Thoracic aorta (tissue), 2 donors: ENCODE measurements at regions not wholly inside any gene's neighbourhood (a gene's known extent, or its start where the extent isn't known, plus 50 kb on each side); places are given as distances from the start of the nearest gene placed in this dataset.

Source experiments
- ATAC-seq: fragments of 150-250 bp; one replicate; pipeline ENCODE4 v1.8.0; 2017; ENCODE audit warnings: low read depth; ENCODE audit not compliant: insufficient number of reproducible peaks, low FRiP score
- DNase-seq: peaks from one replicate; pipeline ENCODE4 v3.0.0-alpha.2; 2020; ENCODE audit warnings: low spot score
- H3K27ac ChIP-seq, 2 donors: fragments of 200-600 bp; sonication (generic); 1 replicate in 1 of 2; 2 replicates in 1 of 2; pipeline ENCODE4 v1.5.1; 2016; ENCODE audit warnings: mild to moderate bottlenecking in 2 of 2, moderate library complexity in 2 of 2
- H3K27me3 ChIP-seq: fragments of 200-600 bp; sonication (generic); replicated peaks from 2 replicates; pipeline ENCODE4 v1.6.0; 2016; ENCODE audit warnings: mild to moderate bottlenecking; ENCODE audit not compliant: insufficient read depth
- H3K36me3 ChIP-seq: fragments of 200-600 bp; sonication (generic); one replicate; pipeline ENCODE4 v1.5.1; 2016
- H3K4me1 ChIP-seq, 2 donors: fragments of 200-600 bp; sonication (generic); 1 replicate in 1 of 2; 2 replicates in 1 of 2; pipeline versions ENCODE4 v1.5.1 to v1.6.0; 2016; ENCODE audit warnings: low read depth in 2 of 2, mild to moderate bottlenecking in 1 of 2; ENCODE audit not compliant: control insufficient read depth in 1 of 2
- H3K4me3 ChIP-seq: fragments of 200-600 bp; sonication (generic); 2 replicates; pipeline ENCODE4 v1.5.1; 2016; ENCODE audit warnings: mild to moderate bottlenecking
- H3K9me3 ChIP-seq: fragments of 200-600 bp; sonication (generic); 2 replicates; pipeline ENCODE4 v1.5.1; 2016
- CTCF ChIP-seq: fragments of 200-600 bp; sonication (generic); IDR thresholded peaks from one replicate; pipeline ENCODE4 v1.5.1; 2019; ENCODE audit warnings: antibody characterized with exemption

DNA sequence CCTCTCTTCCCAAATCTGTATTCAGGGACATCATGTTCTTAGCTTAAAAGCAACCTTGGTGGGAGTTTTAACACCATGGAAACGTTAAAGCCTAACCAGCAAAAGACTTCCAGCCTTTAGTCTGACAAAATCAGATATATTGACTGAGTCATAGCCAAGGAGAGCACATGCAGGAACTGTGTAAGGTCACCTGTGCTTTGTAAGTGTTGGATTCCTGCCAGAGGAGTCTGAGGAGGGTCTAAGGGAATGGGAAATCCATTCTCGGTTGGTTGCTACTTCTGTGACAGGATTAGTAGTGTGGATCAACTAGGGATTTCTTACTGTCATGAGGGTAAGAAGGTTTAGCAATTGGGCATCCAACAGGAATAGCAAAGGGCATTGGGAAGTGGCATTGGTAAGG is 142.0 kb upstream of the CHD1 start:
- Histone ChIP-seq H3K36me3 (no peaks in the 10 kb centered on the region), H3K4me3 (no peak overlapping the region), H3K9me3 (no peaks in the 10 kb centered on the region), H3K27me3 (no peaks in the 10 kb centered on the region), H3K27ac (no peak overlapping the region), H3K4me1 (no peaks in the 10 kb centered on the region)
- TF ChIP-seq CTCF, result no peak
- ATAC-seq (no peak), DNase-seq (no peak)

DNA sequence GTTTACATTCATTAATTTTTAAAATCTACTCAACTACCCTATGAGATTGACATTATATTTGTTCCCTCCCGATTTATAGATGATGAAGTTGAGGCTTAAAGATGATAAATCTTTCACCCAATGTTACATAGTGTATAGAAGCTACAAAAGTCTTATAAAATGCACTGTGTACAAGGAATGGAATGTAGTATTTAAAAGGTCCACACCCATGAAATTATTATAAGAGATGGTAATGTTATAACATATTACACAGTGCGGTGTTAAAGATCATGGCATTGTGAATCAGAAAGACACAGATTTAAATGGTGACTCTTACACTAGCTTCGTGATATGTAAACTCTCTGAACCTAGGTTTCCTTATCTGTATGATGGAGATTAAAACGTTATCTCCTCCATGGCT is 141.6 kb upstream of the CHD1 start:
- Histone ChIP-seq H3K36me3 (no peaks in the 10 kb centered on the region), H3K27ac (no peak overlapping the region), H3K9me3 (no peaks in the 10 kb centered on the region), H3K4me1 (no peaks in the 10 kb centered on the region), H3K27me3 (no peaks in the 10 kb centered on the region), H3K4me3 (no peak overlapping the region)
- DNase-seq, result no peak
- ATAC-seq, result no peak
- TF ChIP-seq CTCF, result no peak

DNA sequence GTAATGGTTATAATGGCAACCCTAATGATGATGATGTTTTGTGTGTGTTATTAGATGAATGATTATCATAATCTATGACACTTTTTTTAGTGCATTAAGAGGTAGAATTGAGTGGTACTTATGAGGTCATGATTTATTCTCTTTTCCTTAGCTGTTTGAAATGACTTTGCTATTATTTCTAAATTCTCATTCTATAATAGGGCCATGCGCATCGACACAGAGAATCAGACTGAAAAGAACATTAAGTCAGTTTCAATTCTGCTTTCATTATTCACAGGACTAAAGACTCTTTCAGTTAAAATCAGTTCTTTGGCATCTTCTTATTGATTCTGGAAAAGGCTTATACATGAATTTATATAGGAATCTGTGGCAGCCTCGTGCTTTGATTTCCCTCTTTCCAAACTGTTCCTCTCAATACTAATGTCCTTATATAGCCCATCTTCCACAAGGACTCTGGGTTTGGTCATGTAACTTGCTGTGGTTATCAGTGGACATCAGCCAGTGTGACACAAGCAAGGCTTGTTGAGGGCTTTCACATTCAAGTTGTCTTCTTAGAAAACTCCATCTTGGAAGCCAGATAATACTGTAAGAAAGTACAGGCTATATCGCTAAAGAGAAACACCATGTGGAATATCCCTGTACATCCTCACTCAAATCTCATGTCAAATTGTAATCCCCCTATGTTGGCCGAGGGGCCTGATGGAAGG is 140.3 kb upstream of the CHD1 start:
- ATAC-seq (no peak), DNase-seq (no peak)
- no peak for TF ChIP-seq CTCF
- no peak overlapping the region for H3K27ac ChIP-seq
- H3K9me3 ChIP-seq, result no peaks in the 10 kb centered on the region
- no peaks in the 10 kb centered on the region for H3K4me1 ChIP-seq
- H3K36me3 ChIP-seq, result no peaks in the 10 kb centered on the region
- no peak overlapping the region for H3K4me3 ChIP-seq
- no peaks in the 10 kb centered on the region for H3K27me3 ChIP-seq

DNA sequence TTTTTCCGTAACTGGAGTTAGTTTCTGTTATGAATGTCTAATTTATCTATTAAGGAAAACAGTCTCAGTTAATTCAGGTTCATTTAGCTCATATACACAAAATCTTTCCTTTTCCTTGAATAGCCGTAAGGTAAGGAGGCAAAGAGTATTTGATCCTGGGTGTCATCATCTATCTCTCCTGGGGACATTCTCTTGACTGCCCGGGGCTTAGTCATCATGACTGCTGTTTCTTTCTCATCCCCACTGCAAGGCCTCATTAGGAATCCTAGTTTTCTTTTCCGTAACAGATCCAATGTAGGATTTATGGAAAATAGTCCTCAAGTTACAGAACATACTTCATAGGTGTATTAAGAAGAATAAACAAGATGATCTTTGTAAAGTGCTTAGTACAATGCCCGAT is 134.9 kb upstream of the CHD1 start:
- no peak for TF ChIP-seq CTCF
- Histone ChIP-seq H3K4me3 (no peak overlapping the region), H3K36me3 (no peaks in the 10 kb centered on the region), H3K9me3 (no peaks in the 10 kb centered on the region), H3K27me3 (no peaks in the 10 kb centered on the region), H3K27ac (no peak overlapping the region), H3K4me1 (peaks cover 0 to 4% of the 10 kb centered on the region in 2 donors)
- DNase-seq (no peak), ATAC-seq (no peak)

DNA sequence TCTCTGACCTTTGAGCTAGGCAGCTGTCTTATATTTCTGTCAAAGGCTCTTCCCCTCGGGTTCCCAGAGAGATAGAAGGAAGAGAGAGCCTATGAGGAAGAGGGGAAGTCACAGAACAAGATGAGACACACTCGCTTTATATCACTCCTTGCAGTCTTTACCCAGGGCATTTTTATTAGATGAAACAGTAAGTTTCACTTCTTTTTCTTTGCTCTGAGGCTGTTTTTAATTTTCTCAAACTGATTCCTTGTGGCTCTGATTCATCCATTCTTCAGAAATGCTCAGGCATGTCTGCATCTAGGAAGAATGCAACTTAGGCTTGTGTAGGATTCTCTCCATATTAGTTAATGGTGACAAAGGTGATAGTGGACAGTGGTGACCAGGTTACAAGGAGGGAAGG is 132.9 kb upstream of the CHD1 start:
- no peak for TF ChIP-seq CTCF
- H3K36me3 ChIP-seq, result no peaks in the 10 kb centered on the region
- no peaks in the 10 kb centered on the region for H3K27me3 ChIP-seq
- H3K4me1 ChIP-seq, result peaks cover 0 to 4% of the 10 kb centered on the region in 2 donors
- H3K27ac ChIP-seq, result no peak overlapping the region
- DNase-seq (no peak), ATAC-seq (no peak)
- no peak overlapping the region for H3K4me3 ChIP-seq
- H3K9me3 ChIP-seq, result no peaks in the 10 kb centered on the region
